MCF 10A (cell line): ENCODE measurements at regions not wholly inside any gene's neighbourhood (a gene's known extent, or its start where the extent isn't known, plus 50 kb on each side); places are given as distances from the start of the nearest gene placed in this dataset.

Source experiments
- BruUV-seq: library from RNA; stranded (reverse); fragments of 400-500 nt; replicated peaks from 2 replicates; lab custom pipeline; 2021; lab: Mats Ljungman, UMichigan
- CTCF ChIA-PET: fragments of 300-600 bp; sonication (Branson Sonifier 250); formaldehyde crosslinking; extraction: SDS; loops from one replicate; lab custom pipeline; 2021; ENCODE audit warnings: antibody characterized with exemption, inconsistent platforms; lab: Yijun Ruan, JAX
- POLR2A ChIA-PET: fragments of 300-600, 350-650 bp; sonication (Branson Sonifier 250); formaldehyde crosslinking; extraction: SDS; loops from one replicate; lab custom pipeline; 2020; ENCODE audit warnings: antibody characterized with exemption, inconsistent platforms; lab: Yijun Ruan, JAX
- DNase-seq: peaks from one replicate; pipeline ENCODE4 v3.0.0-alpha.2; 2018; ENCODE audit not compliant: unreplicated experiment
- H3K27ac Mint-ChIP-seq: one replicate; pipeline ENCODE4 v1.8.0; 2022; ENCODE audit warnings: mild to moderate bottlenecking, low read depth, mixed read lengths; ENCODE audit not compliant: unreplicated experiment
- H3K27me3 Mint-ChIP-seq: one replicate; pipeline ENCODE4 v1.8.0; 2022; ENCODE audit warnings: mixed read lengths; ENCODE audit not compliant: insufficient read depth, unreplicated experiment
- H3K36me3 Mint-ChIP-seq: one replicate; pipeline ENCODE4 v1.8.0; 2022; ENCODE audit warnings: mild to moderate bottlenecking, moderate library complexity, mixed read lengths; ENCODE audit not compliant: insufficient read depth, unreplicated experiment
- H3K4me1 Mint-ChIP-seq: one replicate; pipeline ENCODE4 v1.8.0; 2022; ENCODE audit warnings: mixed read lengths; ENCODE audit not compliant: insufficient read depth, unreplicated experiment
- H3K4me3 Mint-ChIP-seq: one replicate; pipeline ENCODE4 v1.8.0; 2022; ENCODE audit warnings: mild to moderate bottlenecking, moderate library complexity, mixed read lengths; ENCODE audit not compliant: unreplicated experiment
- H3K9me3 Mint-ChIP-seq: one replicate; pipeline ENCODE4 v1.8.0; 2022; ENCODE audit warnings: mixed read lengths; ENCODE audit not compliant: unreplicated experiment
- CTCF ChIP-seq: fragments of 200-600 bp; IDR thresholded peaks from one replicate; pipeline ENCODE4 v1.8.0; 2022; ENCODE audit warnings: antibody characterized with exemption, mild to moderate bottlenecking; ENCODE audit not compliant: unreplicated experiment
- intact Hi-C: fragments of 100-400 bp; cut with micrococcal nuclease; formaldehyde crosslinking; loops from 2 replicates; pipeline ENCODE4 v1.14.1; 2022

GRCh38 chr6:98463038-98464000 is 371.1 kb upstream of the POU3F2 start:
- peaks cover 46% of the 10 kb centered on the region for H3K27me3 Mint-ChIP-seq
- TF ChIP-seq CTCF: no peak
- no peak overlapping the region for H3K27ac Mint-ChIP-seq
- H3K36me3 Mint-ChIP-seq: no peaks in the 10 kb centered on the region
- no peaks in the 10 kb centered on the region for H3K9me3 Mint-ChIP-seq
- no peak for DNase-seq
- ChIA-PET POLR2A (no interaction called here), CTCF (no interaction called here)
- H3K4me3 Mint-ChIP-seq: no peak overlapping the region
- H3K4me1 Mint-ChIP-seq: no peaks in the 10 kb centered on the region
- BruUV-seq: no TSS peak
- intact Hi-C loops: no loop called here

GRCh38 chr6:98467091-98467490 is 367.3 kb upstream of the POU3F2 start:
- no peak for DNase-seq
- ChIA-PET POLR2A (no interaction called here), CTCF (no interaction called here)
- Mint-ChIP-seq H3K36me3 (no peaks in the 10 kb centered on the region), H3K9me3 (peaks cover 9% of the 10 kb centered on the region), H3K27ac (no peak overlapping the region), H3K4me1 (no peaks in the 10 kb centered on the region), H3K27me3 (peaks cover 29% of the 10 kb centered on the region), H3K4me3 (no peak overlapping the region)
- intact Hi-C loops: no loop called here
- no peak for TF ChIP-seq CTCF
- no TSS peak for BruUV-seq

- H3K4me1 Mint-ChIP-seq: no peaks in the 10 kb centered on the region
- BruUV-seq: no TSS peak
- H3K27me3 Mint-ChIP-seq: peaks cover 28% of the 10 kb centered on the region
- no peak overlapping the region for H3K27ac Mint-ChIP-seq
- ChIA-PET POLR2A (no interaction called here), CTCF (no interaction called here)
- TF ChIP-seq CTCF: no peak
- intact Hi-C loops: no loop called here
- no peak overlapping the region for H3K4me3 Mint-ChIP-seq
- H3K9me3 Mint-ChIP-seq: peaks cover 16% of the 10 kb centered on the region
- no peak for DNase-seq
- no peaks in the 10 kb centered on the region for H3K36me3 Mint-ChIP-seq
Observed at GRCh38 chr6:98467902-98468301, 366.5 kb upstream of the POU3F2 start.

- Mint-ChIP-seq H3K9me3 (peaks cover 16% of the 10 kb centered on the region), H3K27me3 (peaks cover 28% of the 10 kb centered on the region), H3K4me3 (no peak overlapping the region), H3K4me1 (no peaks in the 10 kb centered on the region), H3K36me3 (no peaks in the 10 kb centered on the region), H3K27ac (no peak overlapping the region)
- CTCF ChIA-PET: no interaction called here
- POLR2A ChIA-PET: no interaction called here
- DNase-seq: no peak
- TF ChIP-seq CTCF: no peak
- no TSS peak for BruUV-seq
- intact Hi-C loops: no loop called here
Observed at GRCh38 chr6:98469141-98469540, 365.2 kb upstream of the POU3F2 start.
